H9 (cell line): ENCODE measurements at regions not wholly inside any gene's neighbourhood (a gene's known extent, or its start where the extent isn't known, plus 50 kb on each side); places are given as distances from the start of the nearest gene placed in this dataset.

Source experiments
- DNase-seq: peaks from one replicate; pipeline ENCODE4 v3.0.0-alpha.2; 2017
- H2AFZ ChIP-seq: one replicate; pipeline ENCODE4 v1.6.1; 2013; ENCODE audit warnings: mild to moderate bottlenecking, low read length, control low read depth, moderate library complexity
- H2AK5ac ChIP-seq: 2 replicates; pipeline ENCODE4 v1.6.1; 2013; ENCODE audit warnings: low read length, control low read depth, mixed read lengths; ENCODE audit not compliant: insufficient read length
- H2BK120ac ChIP-seq: one replicate; pipeline ENCODE4 v1.6.1; 2013; ENCODE audit warnings: low read depth, mild to moderate bottlenecking, low read length, control low read depth, inconsistent platforms; ENCODE audit not compliant: poor library complexity, severe bottlenecking
- H2BK12ac ChIP-seq: 2 replicates; pipeline ENCODE4 v1.6.1; 2013; ENCODE audit warnings: low read length, control low read depth, mixed read lengths, low read depth; ENCODE audit not compliant: insufficient read length
- H2BK15ac ChIP-seq: 2 replicates; pipeline ENCODE4 v1.6.1; 2013; ENCODE audit warnings: low read depth, low read length, control low read depth
- H2BK20ac ChIP-seq: one replicate; pipeline ENCODE4 v1.6.1; 2013; ENCODE audit warnings: low read depth, mild to moderate bottlenecking, low read length, control low read depth, inconsistent platforms; ENCODE audit not compliant: poor library complexity, severe bottlenecking
- H2BK5ac ChIP-seq: 2 replicates; pipeline ENCODE4 v1.6.1; 2013; ENCODE audit warnings: low read length, control low read depth, mixed read lengths; ENCODE audit not compliant: insufficient read length
- H3K14ac ChIP-seq: 2 replicates; pipeline ENCODE4 v1.6.1; 2013; ENCODE audit warnings: low read length, control low read depth; ENCODE audit not compliant: insufficient read depth
- H3K18ac ChIP-seq: 2 replicates; pipeline ENCODE4 v1.6.1; 2013; ENCODE audit warnings: low read depth, mild to moderate bottlenecking, mixed read lengths, low read length, control low read depth; ENCODE audit not compliant: insufficient read length
- H3K23ac ChIP-seq: 2 replicates; pipeline ENCODE4 v1.6.1; 2013; ENCODE audit warnings: low read length, control low read depth, mixed read lengths, low read depth; ENCODE audit not compliant: insufficient read length
- H3K23me2 ChIP-seq: 2 replicates; pipeline ENCODE4 v1.6.1; 2013; ENCODE audit warnings: low read depth, mild to moderate bottlenecking, mixed read lengths, low read length, control low read depth; ENCODE audit not compliant: insufficient read length, poor library complexity, severe bottlenecking
- H3K27ac ChIP-seq: 2 replicates; pipeline ENCODE4 v1.5.1; 2013; ENCODE audit warnings: low read length, control low read depth, mixed read lengths, low read depth; ENCODE audit not compliant: insufficient read length
- H3K27me3 ChIP-seq: 2 replicates; pipeline ENCODE4 v1.6.1; 2013; ENCODE audit warnings: low read length, control low read depth, inconsistent platforms; ENCODE audit not compliant: insufficient read depth
- H3K4ac ChIP-seq: 2 replicates; pipeline ENCODE4 v1.6.1; 2013; ENCODE audit warnings: low read depth, mild to moderate bottlenecking, control low read depth, inconsistent platforms, low read length, moderate library complexity
- H3K4me1 ChIP-seq: 2 replicates; pipeline ENCODE4 v1.6.1; 2013; ENCODE audit warnings: low read length, control low read depth, inconsistent platforms; ENCODE audit not compliant: insufficient read depth
- H3K4me2 ChIP-seq: 2 replicates; pipeline ENCODE4 v1.6.1; 2013; ENCODE audit warnings: low read length, control low read depth, mixed read lengths; ENCODE audit not compliant: insufficient read length, insufficient read depth
- H3K56ac ChIP-seq: 2 replicates; pipeline ENCODE4 v1.6.1; 2013; ENCODE audit warnings: low read depth, mild to moderate bottlenecking, mixed read lengths, low read length, control low read depth; ENCODE audit not compliant: insufficient read length
- H3K79me1 ChIP-seq: 2 replicates; pipeline ENCODE4 v1.6.1; 2013; ENCODE audit warnings: low read depth, mild to moderate bottlenecking, moderate library complexity, low read length, control low read depth, inconsistent platforms; ENCODE audit not compliant: insufficient read depth, poor library complexity, severe bottlenecking
- H3K79me2 ChIP-seq: 2 replicates; pipeline ENCODE4 v1.6.1; 2013; ENCODE audit warnings: low read length, control low read depth, inconsistent platforms; ENCODE audit not compliant: insufficient read depth
- H3K9ac ChIP-seq: 2 replicates; pipeline ENCODE4 v1.6.1; 2013; ENCODE audit warnings: low read length, control low read depth, mixed read lengths; ENCODE audit not compliant: insufficient read length; ENCODE audit errors: extremely low read depth
- H3K9me3 ChIP-seq: one replicate; pipeline ENCODE4 v1.6.1; 2013; ENCODE audit warnings: low read depth, low read length, inconsistent platforms; ENCODE audit not compliant: control insufficient read depth
- H3T11ph ChIP-seq: one replicate; pipeline ENCODE4 v1.6.1; 2013; ENCODE audit warnings: mild to moderate bottlenecking, low read length, control low read depth, inconsistent platforms
- H4K20me1 ChIP-seq: one replicate; pipeline ENCODE4 v1.6.1; 2013; ENCODE audit not compliant: control insufficient read depth, insufficient read length, insufficient read depth
- H4K5ac ChIP-seq: 2 replicates; pipeline ENCODE4 v1.6.1; 2013; ENCODE audit warnings: low read depth, mild to moderate bottlenecking, mixed read lengths, low read length, control low read depth; ENCODE audit not compliant: insufficient read length
- H4K8ac ChIP-seq: replicated peaks from 2 replicates; pipeline ENCODE4 v1.6.1; 2013; ENCODE audit warnings: low read length, control low read depth, mixed read lengths, low read depth; ENCODE audit not compliant: insufficient read length
- H4K91ac ChIP-seq: 2 replicates; pipeline ENCODE4 v1.6.1; 2013; ENCODE audit warnings: low read depth, mild to moderate bottlenecking, moderate library complexity, mixed read lengths, low read length, control low read depth; ENCODE audit not compliant: insufficient read length
- H3K27ac Mint-ChIP-seq, 3 experiments: 2 replicates in 2 of 3; 3 replicates in 1 of 3; pipeline ENCODE4 v1.8.0; 2020 to 2021; ENCODE audit warnings: mixed read lengths in 3 of 3, mild to moderate bottlenecking in 1 of 3, moderate library complexity in 1 of 3
- H3K27me3 Mint-ChIP-seq: 2 replicates; pipeline ENCODE4 v1.8.0; 2021; ENCODE audit warnings: low read depth, mild to moderate bottlenecking, moderate library complexity, mixed read lengths
- H3K36me3 Mint-ChIP-seq, 3 experiments: 2 replicates in 2 of 3; 3 replicates in 1 of 3; pipeline ENCODE4 v1.8.0; 2020 to 2021; ENCODE audit warnings: low read depth in 3 of 3, mixed read lengths in 3 of 3; ENCODE audit not compliant: insufficient read depth in 1 of 3
- H3K4me1 Mint-ChIP-seq, 2 experiments: 2 replicates each; pipeline ENCODE4 v1.8.0; 2020; ENCODE audit warnings: mixed read lengths in 2 of 2
- H3K4me3 Mint-ChIP-seq, 2 experiments: 2 replicates in 1 of 2; 3 replicates in 1 of 2; pipeline ENCODE4 v1.8.0; 2020 to 2021; ENCODE audit warnings: mild to moderate bottlenecking in 2 of 2, mixed read lengths in 2 of 2, moderate library complexity in 1 of 2
- H3K9me3 Mint-ChIP-seq, 2 experiments: 2 replicates in 1 of 2; 3 replicates in 1 of 2; pipeline ENCODE4 v1.8.0; 2020; ENCODE audit warnings: mild to moderate bottlenecking in 2 of 2, mixed read lengths in 2 of 2, moderate library complexity in 1 of 2
- CTCF ChIP-seq: fragments of 200-600 bp; sonication (generic); conservative IDR thresholded peaks from 3 replicates; pipeline ENCODE4 v1.8.0; 2021; ENCODE audit warnings: antibody characterized with exemption, mild to moderate bottlenecking
- WGBS: extraction: QIAGEN DNeasy Blood & Tissue Kit; methylation state at CpG from one replicate; pipeline ENCODE4 v1.1.7; 2013; ENCODE audit warnings: missing lambda C conversion rate, low lambda C conversion rate, mixed read lengths; ENCODE audit not compliant: insufficient read length; ENCODE audit errors: extremely low coverage; 5-methylcytosine and 5-hydroxymethylcytosine counted together

- no peak overlapping the region for H3K56ac ChIP-seq
- H2BK20ac ChIP-seq, result no peak overlapping the region
- no peaks in the 10 kb centered on the region for H3K79me1 ChIP-seq
- no peaks in the 10 kb centered on the region for H3K27me3 Mint-ChIP-seq
- no peaks in the 10 kb centered on the region for H3K79me2 ChIP-seq
- H3K4me2 ChIP-seq, result no peak overlapping the region
- H3K4me3 Mint-ChIP-seq, result no peak overlapping the region
- no peak overlapping the region for H3K23ac ChIP-seq
- H2BK12ac ChIP-seq, result no peak overlapping the region
- no peaks in the 10 kb centered on the region for H3K9me3 Mint-ChIP-seq
- H2AFZ ChIP-seq, result no peak overlapping the region
- no peaks in the 10 kb centered on the region for H4K20me1 ChIP-seq
- H3K14ac ChIP-seq, result no peak overlapping the region
- H4K8ac ChIP-seq, result no peak overlapping the region
- no peaks in the 10 kb centered on the region for H3K36me3 Mint-ChIP-seq
- H3K4ac ChIP-seq, result no peak overlapping the region
- H3K27me3 ChIP-seq, result no peaks in the 10 kb centered on the region
- no peaks in the 10 kb centered on the region for H3K4me1 Mint-ChIP-seq
- H3K27ac Mint-ChIP-seq, result no peak overlapping the region
- no peak overlapping the region for H3K18ac ChIP-seq
- H2BK15ac ChIP-seq, result no peak overlapping the region
- no peak for TF ChIP-seq CTCF
- H3T11ph ChIP-seq, result no peak overlapping the region
- H4K91ac ChIP-seq, result no peak overlapping the region
- H4K5ac ChIP-seq, result no peak overlapping the region
- H2AK5ac ChIP-seq, result no peak overlapping the region
- DNase-seq, result no peak
- no peak overlapping the region for H2BK5ac ChIP-seq
- no peak overlapping the region for H3K9ac ChIP-seq
- no peaks in the 10 kb centered on the region for H3K23me2 ChIP-seq
- no peak overlapping the region for H3K27ac ChIP-seq
- H3K9me3 ChIP-seq, result no peaks in the 10 kb centered on the region
- H3K4me1 ChIP-seq, result no peaks in the 10 kb centered on the region
- 100% methylated on average over 2 of the region's 3 CpGs for WGBS
- no peak overlapping the region for H2BK120ac ChIP-seq
Measured at GRCh38 chr13:83197316-83197715, 685.0 kb downstream of the SLITRK1 start.
